ENCODE measurements at regions not wholly inside any gene's neighbourhood (a gene's known extent, or its start where the extent isn't known, plus 50 kb on each side); places are given as distances from the start of the nearest gene placed in this dataset.
"Not testable (repeated sequence)": the region's sequence is repeated elsewhere in the genome, so short reads cannot be mapped to it uniquely, and the experiment has no call there.

DNA sequence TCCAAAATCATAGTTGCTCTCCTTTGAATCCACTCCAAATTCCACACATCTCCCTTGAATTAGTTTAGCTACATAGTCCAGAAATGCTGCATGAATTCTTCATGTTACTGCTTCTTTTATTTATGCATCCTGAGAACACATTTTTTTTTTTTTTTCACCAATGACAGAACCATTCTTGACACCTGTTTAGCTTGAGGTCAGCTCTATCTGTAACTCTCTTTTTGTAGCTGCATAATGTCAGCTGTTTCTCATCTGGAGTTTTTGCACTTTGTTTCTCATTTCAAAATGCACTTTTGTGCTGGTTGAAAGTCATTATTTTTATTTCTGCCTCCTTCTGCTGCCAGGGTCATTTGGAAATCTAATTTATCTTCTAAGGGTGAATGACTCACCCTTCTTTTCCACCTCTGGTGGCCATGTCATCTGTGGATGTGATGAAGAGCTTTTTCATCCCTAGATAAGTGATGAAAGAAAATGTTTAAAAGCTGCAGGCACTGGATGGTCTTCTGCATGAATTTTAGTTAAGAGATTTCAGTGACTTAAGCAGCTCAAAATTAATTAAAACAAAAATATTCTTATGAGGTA is 93.7 kb downstream of the JRKL start:
- H3K36me3 ChIP-seq (ENCODE audit: low read depth), result no peaks in the 10 kb centered on the region
- no peak overlapping the region for H2AFZ ChIP-seq
- no peaks in the 10 kb centered on the region for H3K27me3 ChIP-seq (ENCODE audit: insufficient read depth, low read depth)
- H3K4me1 ChIP-seq (replicated peaks; ENCODE audit: insufficient read depth), result peaks cover 9% of the 10 kb centered on the region
- intact Hi-C loops (cut with micrococcal nuclease; ENCODE audit: unreplicated experiment), result no loop called here
- no TSS peak for BruUV-seq (replicated peaks)
- H3F3A ChIP-seq (ENCODE audit: insufficient read depth, low read depth), result no peaks in the 10 kb centered on the region
- CTCF ChIA-PET, result no interaction called here
- H3K79me2 ChIP-seq (ENCODE audit: low read depth), result no peaks in the 10 kb centered on the region
- H3K4me2 ChIP-seq, result no peak overlapping the region
- H3K27ac ChIP-seq, result no peak overlapping the region
- no peak overlapping the region for H3K4me3 ChIP-seq
- H4K20me1 ChIP-seq (ENCODE audit: insufficient read depth), result no peaks in the 10 kb centered on the region
- no peak for DNase-seq
- POLR2A ChIA-PET (ENCODE audit: unreplicated experiment), result no interaction called here
- H3K9me3 ChIP-seq (ENCODE audit: insufficient read depth, low read depth), result no peaks in the 10 kb centered on the region
- H3K9me2 ChIP-seq (ENCODE audit: insufficient read depth), result no peaks in the 10 kb centered on the region
- TF ChIP-seq EZH2 (IDR thresholded peaks at IDR 0.05; ENCODE audit: low read depth), result no peak
- TF ChIP-seq, protein P1, sequence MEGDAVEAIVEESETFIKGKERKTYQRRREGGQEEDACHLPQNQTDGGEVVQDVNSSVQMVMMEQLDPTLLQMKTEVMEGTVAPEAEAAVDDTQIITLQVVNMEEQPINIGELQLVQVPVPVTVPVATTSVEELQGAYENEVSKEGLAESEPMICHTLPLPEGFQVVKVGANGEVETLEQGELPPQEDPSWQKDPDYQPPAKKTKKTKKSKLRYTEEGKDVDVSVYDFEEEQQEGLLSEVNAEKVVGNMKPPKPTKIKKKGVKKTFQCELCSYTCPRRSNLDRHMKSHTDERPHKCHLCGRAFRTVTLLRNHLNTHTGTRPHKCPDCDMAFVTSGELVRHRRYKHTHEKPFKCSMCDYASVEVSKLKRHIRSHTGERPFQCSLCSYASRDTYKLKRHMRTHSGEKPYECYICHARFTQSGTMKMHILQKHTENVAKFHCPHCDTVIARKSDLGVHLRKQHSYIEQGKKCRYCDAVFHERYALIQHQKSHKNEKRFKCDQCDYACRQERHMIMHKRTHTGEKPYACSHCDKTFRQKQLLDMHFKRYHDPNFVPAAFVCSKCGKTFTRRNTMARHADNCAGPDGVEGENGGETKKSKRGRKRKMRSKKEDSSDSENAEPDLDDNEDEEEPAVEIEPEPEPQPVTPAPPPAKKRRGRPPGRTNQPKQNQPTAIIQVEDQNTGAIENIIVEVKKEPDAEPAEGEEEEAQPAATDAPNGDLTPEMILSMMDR (conservative IDR thresholded peaks at IDR 0.05), result no peak

DNA sequence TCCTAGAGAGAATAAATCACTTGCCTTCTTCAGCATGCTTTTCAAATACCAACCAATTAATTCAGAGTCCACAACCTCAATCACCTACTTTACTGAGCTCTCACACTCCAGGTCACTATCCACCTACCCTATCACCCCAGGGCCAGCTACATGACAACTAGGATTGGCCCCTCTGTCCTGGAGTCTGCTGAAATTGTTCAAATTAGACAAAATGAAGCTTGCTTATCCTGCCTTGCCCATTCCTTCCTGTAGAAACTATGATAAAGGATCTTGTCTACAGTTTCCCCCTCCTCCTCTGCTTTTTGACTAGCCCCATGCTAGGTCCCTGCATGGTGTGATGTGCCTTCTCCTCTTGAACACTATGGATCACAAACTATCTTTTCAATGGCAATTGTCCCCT is 94.5 kb downstream of the JRKL start:
- TF ChIP-seq, protein P1 (conservative IDR thresholded peaks at IDR 0.05), result no peak
- TF ChIP-seq EZH2 (IDR thresholded peaks at IDR 0.05; ENCODE audit: low read depth), result no peak
- no peak overlapping the region for H2AFZ ChIP-seq
- no peak overlapping the region for H3K27ac ChIP-seq
- H3K4me1 ChIP-seq (replicated peaks; ENCODE audit: insufficient read depth), result peaks cover 9% of the 10 kb centered on the region
- DNase-seq, result no peak
- H3K36me3 ChIP-seq (ENCODE audit: low read depth), result no peaks in the 10 kb centered on the region
- no peak overlapping the region for H3K4me2 ChIP-seq
- intact Hi-C loops (cut with micrococcal nuclease; ENCODE audit: unreplicated experiment), result no loop called here
- 0 out of 2 replicates have a peak, but pooled peaks cover 3% of the 10 kb centered on the region for H3K27me3 ChIP-seq (ENCODE audit: insufficient read depth, low read depth)
- CTCF ChIA-PET, result no interaction called here
- no peaks in the 10 kb centered on the region for H3K9me2 ChIP-seq (ENCODE audit: insufficient read depth)
- no peaks in the 10 kb centered on the region for H3K79me2 ChIP-seq (ENCODE audit: low read depth)
- POLR2A ChIA-PET (ENCODE audit: unreplicated experiment), result no interaction called here
- no peaks in the 10 kb centered on the region for H3F3A ChIP-seq (ENCODE audit: insufficient read depth, low read depth)
- no peaks in the 10 kb centered on the region for H3K9me3 ChIP-seq (ENCODE audit: insufficient read depth, low read depth)
- BruUV-seq (replicated peaks), result no TSS peak
- no peaks in the 10 kb centered on the region for H4K20me1 ChIP-seq (ENCODE audit: insufficient read depth)
- no peak overlapping the region for H3K4me3 ChIP-seq

DNA sequence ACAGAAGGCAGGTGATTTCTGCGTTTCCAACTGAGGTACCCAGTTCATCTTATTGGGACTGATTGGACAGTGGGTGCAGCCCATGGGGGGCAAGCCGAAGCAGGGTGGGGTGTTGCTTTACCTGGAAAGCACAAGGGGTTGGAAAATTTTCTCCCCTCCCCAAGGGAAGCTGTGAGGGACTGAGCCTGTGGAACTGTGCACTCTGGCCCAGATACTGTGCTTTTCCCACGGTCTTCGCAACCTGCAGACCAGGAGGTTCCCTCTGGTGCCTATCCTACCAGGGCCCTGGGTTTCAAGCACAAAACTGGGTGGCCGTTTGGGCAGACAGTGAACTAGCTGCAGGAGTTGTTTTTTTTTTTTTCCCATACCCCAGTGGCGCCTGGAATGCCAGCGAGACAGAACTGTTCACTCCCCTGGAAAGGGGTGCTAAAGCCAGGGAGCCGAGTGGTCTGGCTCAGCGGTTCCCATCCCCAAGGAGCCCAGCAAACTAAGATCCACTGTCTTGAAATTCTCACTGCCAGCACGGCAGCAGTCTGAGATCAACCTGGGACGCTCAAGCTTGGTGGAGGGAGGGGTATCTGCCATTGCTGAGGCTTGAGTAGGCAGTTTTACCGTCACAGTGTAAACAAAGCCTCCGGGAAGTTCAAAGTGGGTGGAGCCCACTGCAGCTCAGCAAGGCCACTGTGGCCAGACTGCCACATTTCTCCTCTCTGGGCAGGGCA is 97.2 kb downstream of the JRKL start:
- Histone ChIP-seq H3K9me2 (ENCODE audit: insufficient read depth) (no peaks in the 10 kb centered on the region), H3K9me3 (ENCODE audit: insufficient read depth, low read depth) (no peaks in the 10 kb centered on the region), H3K79me2 (ENCODE audit: low read depth) (no peaks in the 10 kb centered on the region), H3K27me3 (ENCODE audit: insufficient read depth, low read depth) (0 out of 2 replicates have a peak, but pooled peaks cover 5% of the 10 kb centered on the region), H3K4me3 (peak overlapping the region; percentile 45; the same call in 1 of the 2 replicates), H3F3A (ENCODE audit: insufficient read depth, low read depth) (no peaks in the 10 kb centered on the region), H2AFZ (peak overlapping the region; percentile 67; the same call in 1 of the 2 replicates), H4K20me1 (ENCODE audit: insufficient read depth) (no peaks in the 10 kb centered on the region), H3K36me3 (ENCODE audit: low read depth) (no peaks in the 10 kb centered on the region), H3K4me2 (peak overlapping the region; percentile 74), H3K27ac (no peak overlapping the region), H3K4me1 (replicated peaks; ENCODE audit: insufficient read depth) (peaks cover 9% of the 10 kb centered on the region)
- intact Hi-C loops (cut with micrococcal nuclease; ENCODE audit: unreplicated experiment), result no loop called here
- CTCF ChIA-PET, result interaction anchor here (0.7 kb wide), 1 partner anchor 24 kb away, joined by 3 read pairs; no protein-coding TSS in a partner anchor
- no peak for TF ChIP-seq EZH2 (IDR thresholded peaks at IDR 0.05; ENCODE audit: low read depth)
- TF ChIP-seq, protein P1 (conservative IDR thresholded peaks at IDR 0.05), result no peak
- POLR2A ChIA-PET (ENCODE audit: unreplicated experiment), result no interaction called here
- no TSS peak for BruUV-seq (replicated peaks)
- peak; percentile 64 to 88 for DNase-seq

DNA sequence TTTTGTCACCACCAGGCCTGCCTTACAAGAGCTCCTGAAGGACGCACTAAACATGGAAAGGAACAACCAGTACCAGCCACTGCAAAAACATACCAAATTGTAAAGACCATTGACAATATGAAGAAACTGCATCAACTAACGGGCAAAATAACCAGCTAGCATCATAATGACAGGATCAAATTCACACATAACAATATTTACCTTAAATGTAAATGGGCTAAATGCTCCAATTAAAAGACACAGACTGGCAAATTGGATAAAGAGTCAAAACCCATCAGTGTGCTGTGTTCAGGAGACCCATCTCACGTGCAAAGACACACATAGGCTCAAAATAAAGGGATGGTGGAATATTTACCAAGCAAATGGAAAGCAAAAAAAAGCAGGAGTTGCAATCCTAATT is 99.1 kb downstream of the JRKL start:
- BruUV-seq (replicated peaks), result not testable (repeated sequence)

More for the DNA sequence above, 99.1 kb downstream of the JRKL start:
- H3K9me2 ChIP-seq (ENCODE audit: insufficient read depth); H3K9me3 ChIP-seq (ENCODE audit: insufficient read depth, low read depth); H3K4me2 ChIP-seq; intact Hi-C loops (cut with micrococcal nuclease; ENCODE audit: unreplicated experiment); H3K4me3 ChIP-seq; DNase-seq; POLR2A ChIA-PET (ENCODE audit: unreplicated experiment); H3K4me1 ChIP-seq (replicated peaks; ENCODE audit: insufficient read depth); H3F3A ChIP-seq (ENCODE audit: insufficient read depth, low read depth); H3K27me3 ChIP-seq (ENCODE audit: insufficient read depth, low read depth); H3K36me3 ChIP-seq (ENCODE audit: low read depth); H4K20me1 ChIP-seq (ENCODE audit: insufficient read depth); CTCF ChIA-PET; H2AFZ ChIP-seq; H3K27ac ChIP-seq; H3K79me2 ChIP-seq (ENCODE audit: low read depth): not testable (repeated sequence)

Measured in PC-9 (cell line).